CD14-positive monocyte (primary cell): ENCODE measurements at regions not wholly inside any gene's neighbourhood (a gene's known extent, or its start where the extent isn't known, plus 50 kb on each side); places are given as distances from the start of the nearest gene placed in this dataset.

Experiments
- DNase-seq, 3 donors: peaks; one replicate each; pipeline ENCODE4 v3.0.0-alpha.2; 2011 to 2022
- H2AFZ ChIP-seq: 2 replicates; pipeline ENCODE4 v1.6.0; 2012; ENCODE audit warnings: mild to moderate bottlenecking, low read depth, low read length, inconsistent platforms; ENCODE audit not compliant: insufficient read depth, poor library complexity, severe bottlenecking
- H3K27ac ChIP-seq, 2 donors: 1 replicate in 1 of 2; 2 replicates in 1 of 2; pipeline ENCODE4 v1.5.1; 2012 to 2013; ENCODE audit warnings: low read length in 2 of 2, control low read depth in 1 of 2, inconsistent platforms in 1 of 2, low read depth in 1 of 2, mild to moderate bottlenecking in 1 of 2
- H3K27me3 ChIP-seq, 2 donors: one replicate each; pipeline versions ENCODE4 v1.6.0 to v1.6.1; 2011 to 2013; ENCODE audit warnings: low read length in 2 of 2; ENCODE audit not compliant: control insufficient read depth in 2 of 2, insufficient read depth in 2 of 2
- H3K36me3 ChIP-seq, 2 donors: replicated peaks in 1 of 2; 1 replicate in 1 of 2; 2 replicates in 1 of 2; pipeline versions ENCODE4 v1.5.1 to v1.6.1; 2012 to 2013; ENCODE audit warnings: low read length in 2 of 2, control low read depth in 1 of 2, inconsistent platforms in 1 of 2, mild to moderate bottlenecking in 1 of 2; ENCODE audit not compliant: insufficient read depth in 2 of 2, control insufficient read depth in 1 of 2
- H3K4me1 ChIP-seq, 2 donors: 1 replicate in 1 of 2; 2 replicates in 1 of 2; pipeline versions ENCODE4 v1.5.1 to v1.6.1; 2012 to 2013; ENCODE audit warnings: low read length in 2 of 2, control low read depth in 1 of 2, inconsistent platforms in 1 of 2, mild to moderate bottlenecking in 1 of 2, moderate library complexity in 1 of 2; ENCODE audit not compliant: insufficient read depth in 2 of 2, control insufficient read depth in 1 of 2
- H3K4me2 ChIP-seq: replicated peaks from 2 replicates; pipeline ENCODE3; 2012; ENCODE audit warnings: low read length, moderate library complexity, mild to moderate bottlenecking; ENCODE audit not compliant: poor library complexity, severe bottlenecking; ENCODE audit errors: extremely low read depth
- H3K4me3 ChIP-seq, 3 experiments: fragments of 200-600 bp in 1 of 3; sonication (generic) in 1 of 3; replicated peaks in 1 of 3; 1 replicate in 2 of 3; 2 replicates in 1 of 3; pipeline ENCODE4 v1.5.1; 2011 to 2013; ENCODE audit warnings: low read length in 3 of 3, mild to moderate bottlenecking in 3 of 3, control low read depth in 2 of 3, low read depth in 2 of 3, inconsistent platforms in 1 of 3, moderate library complexity in 1 of 3
- H3K79me2 ChIP-seq: 2 replicates; pipeline ENCODE4 v1.6.0; 2012; ENCODE audit warnings: mild to moderate bottlenecking, control low read depth, inconsistent platforms, low read length, moderate library complexity; ENCODE audit not compliant: insufficient read depth
- H3K9ac ChIP-seq: 2 replicates; pipeline ENCODE4 v1.6.0; 2017; ENCODE audit warnings: low read length, mild to moderate bottlenecking; ENCODE audit not compliant: insufficient read depth, poor library complexity, severe bottlenecking
- H3K9me3 ChIP-seq, 2 donors: replicated peaks in 1 of 2; 1 replicate in 1 of 2; 2 replicates in 1 of 2; pipeline versions ENCODE4 v1.5.1 to v1.6.1; 2012 to 2013; ENCODE audit warnings: low read length in 2 of 2, control low read depth in 1 of 2; ENCODE audit not compliant: control insufficient read depth in 1 of 2, insufficient read depth in 1 of 2
- H4K20me1 ChIP-seq: 2 replicates; pipeline ENCODE4 v1.6.0; 2012; ENCODE audit warnings: mild to moderate bottlenecking, low read length, control low read depth, moderate library complexity; ENCODE audit not compliant: insufficient read depth
- H3K27ac Mint-ChIP-seq, 7 donors: one replicate each; pipeline ENCODE4 v1.8.0; 2020; ENCODE audit warnings: mild to moderate bottlenecking in 7 of 7, mixed read lengths in 7 of 7, moderate library complexity in 6 of 7, inconsistent platforms in 2 of 7
- H3K27me3 Mint-ChIP-seq, 3 donors: one replicate each; pipeline ENCODE4 v1.8.0; 2021 to 2022; ENCODE audit warnings: low read depth in 3 of 3, mild to moderate bottlenecking in 3 of 3, mixed read lengths in 3 of 3, moderate library complexity in 3 of 3, inconsistent platforms in 1 of 3
- H3K36me3 Mint-ChIP-seq, 2 donors: one replicate each; pipeline ENCODE4 v1.8.0; 2020; ENCODE audit warnings: mixed read lengths in 2 of 2, inconsistent platforms in 1 of 2, mild to moderate bottlenecking in 1 of 2
- H3K4me1 Mint-ChIP-seq: one replicate; pipeline ENCODE4 v1.8.0; 2020; ENCODE audit warnings: mild to moderate bottlenecking, mixed read lengths
- H3K4me3 Mint-ChIP-seq, 2 donors: one replicate each; pipeline ENCODE4 v1.8.0; 2020; ENCODE audit warnings: mild to moderate bottlenecking in 2 of 2, mixed read lengths in 2 of 2, moderate library complexity in 1 of 2
- H3K9me3 Mint-ChIP-seq, 7 donors: one replicate each; pipeline ENCODE4 v1.8.0; 2020 to 2022; ENCODE audit warnings: mixed read lengths in 7 of 7, mild to moderate bottlenecking in 6 of 7, moderate library complexity in 6 of 7, inconsistent platforms in 2 of 7
- CTCF ChIP-seq: fragments of 200-600 bp; IDR thresholded peaks from one replicate; pipeline ENCODE4 v1.8.0; 2022; ENCODE audit warnings: antibody characterized with exemption, mild to moderate bottlenecking
- WGBS: methylation state at CpG from one replicate; pipeline ENCODE4 v1.1.5; 2013; ENCODE audit warnings: missing lambda C conversion rate; ENCODE audit not compliant: insufficient coverage; 5-methylcytosine and 5-hydroxymethylcytosine counted together
- intact Hi-C, 2 donors: fragments of 100-400 bp; cut with micrococcal nuclease; formaldehyde crosslinking; loops; one replicate each; pipeline versions ENCODE4 v1.15.0 to v1.15.1; 2023

- no peaks in the 10 kb centered on the region for H3K4me1 Mint-ChIP-seq
- H3K27ac ChIP-seq = no peak overlapping the region
- no peaks in the 10 kb centered on the region for H3K36me3 Mint-ChIP-seq
- H3K4me1 ChIP-seq = no peaks in the 10 kb centered on the region
- H3K4me3 Mint-ChIP-seq = no peak overlapping the region
- WGBS = 93% methylated on average over 15 of the region's 18 CpGs
- no peak overlapping the region for H3K9ac ChIP-seq
- no peaks in the 10 kb centered on the region for H3K36me3 ChIP-seq
- H4K20me1 ChIP-seq = no peaks in the 10 kb centered on the region
- H3K27me3 ChIP-seq = no peaks in the 10 kb centered on the region
- no peak overlapping the region for H3K4me2 ChIP-seq
- intact Hi-C loops = no loop called here
- H3K27ac Mint-ChIP-seq = no peak overlapping the region
- no peak overlapping the region for H3K4me3 ChIP-seq
- H3K79me2 ChIP-seq = no peaks in the 10 kb centered on the region
- peaks cover 0 to 7% (median 3%) of the 10 kb centered on the region in 7 donors for H3K9me3 Mint-ChIP-seq
- no peak for TF ChIP-seq CTCF
- no peak for DNase-seq
- H3K27me3 Mint-ChIP-seq = peaks cover 4 to 10% (median 4%) of the 10 kb centered on the region in 3 donors
- H3K9me3 ChIP-seq = no peaks in the 10 kb centered on the region
- no peak overlapping the region for H2AFZ ChIP-seq
Observed at GRCh38 chr16:86707171-86707570, 128.8 kb downstream of the FOXL1 start.

GRCh38 chr16:86707581-86707980 lies 129.2 kb downstream of the FOXL1 start:
- Histone ChIP-seq H3K36me3 (no peaks in the 10 kb centered on the region), H3K27me3 (no peaks in the 10 kb centered on the region), H3K9ac (no peak overlapping the region), H3K4me3 (no peak overlapping the region), H2AFZ (no peak overlapping the region), H3K4me2 (no peak overlapping the region), H3K27ac (no peak overlapping the region), H3K79me2 (no peaks in the 10 kb centered on the region), H3K4me1 (no peaks in the 10 kb centered on the region), H3K9me3 (no peaks in the 10 kb centered on the region), H4K20me1 (no peaks in the 10 kb centered on the region)
- 95% methylated on average over 20 of the region's 20 CpGs for WGBS
- peaks cover 4 to 10% (median 4%) of the 10 kb centered on the region in 3 donors for H3K27me3 Mint-ChIP-seq
- H3K36me3 Mint-ChIP-seq = no peaks in the 10 kb centered on the region
- H3K4me1 Mint-ChIP-seq = no peaks in the 10 kb centered on the region
- no peak overlapping the region for H3K27ac Mint-ChIP-seq
- no peak for DNase-seq
- H3K4me3 Mint-ChIP-seq = no peak overlapping the region
- H3K9me3 Mint-ChIP-seq = peaks cover 0 to 7% (median 3%) of the 10 kb centered on the region in 7 donors
- intact Hi-C loops = no loop called here
- TF ChIP-seq CTCF = no peak
